PC-3 (cell line): ENCODE measurements at regions not wholly inside any gene's neighbourhood (a gene's known extent, or its start where the extent isn't known, plus 50 kb on each side); places are given as distances from the start of the nearest gene placed in this dataset.

ENCODE experiments used
- CTCF ChIP-seq: fragments of 300-600 bp; sonication (generic); conservative IDR thresholded peaks from 2 replicates; pipeline ENCODE4 v1.5.1; 2017; ENCODE audit warnings: antibody characterized with exemption, low read depth, mild to moderate bottlenecking, low read length
- EZH2 ChIP-seq: fragments of 300-600 bp; sonication (generic); IDR thresholded peaks from one replicate; pipeline ENCODE4 v1.6.1; 2017; ENCODE audit warnings: antibody characterized with exemption, mild to moderate bottlenecking, low read length; ENCODE audit not compliant: unreplicated experiment
- EZH2phosphoT487 ChIP-seq: fragments of 300-600 bp; sonication (generic); IDR thresholded peaks from 2 replicates; pipeline ENCODE4 v1.6.1; 2018; ENCODE audit warnings: mild to moderate bottlenecking, antibody characterized with exemption, low read length, borderline replicate concordance

- TF ChIP-seq CTCF (no peak), EZH2phosphoT487 (no peak), EZH2 (no peak)
These were observed 525.8 kb downstream of the NTRK3 start for GRCh38 chr15:87730706-87731105.
